ENCODE measurements at regions not wholly inside any gene's neighbourhood (a gene's known extent, or its start where the extent isn't known, plus 50 kb on each side); places are given as distances from the start of the nearest gene placed in this dataset.

- DNase-seq (ENCODE audit: low spot score), result no peak
Measured at GRCh38 chr21:38984568-38984967, 178.8 kb downstream of the ETS2 start.

- no peak for DNase-seq (ENCODE audit: low spot score)
Measured at GRCh38 chr21:38983560-38983959, 177.8 kb downstream of the ETS2 start.

- no peak for DNase-seq (ENCODE audit: low spot score)
Measured at GRCh38 chr21:38982804-38983203, 177.1 kb downstream of the ETS2 start.

GRCh38 chr21:38982096-38982495 is 176.4 kb downstream of the ETS2 start:
- no peak for DNase-seq (ENCODE audit: low spot score)

DNA sequence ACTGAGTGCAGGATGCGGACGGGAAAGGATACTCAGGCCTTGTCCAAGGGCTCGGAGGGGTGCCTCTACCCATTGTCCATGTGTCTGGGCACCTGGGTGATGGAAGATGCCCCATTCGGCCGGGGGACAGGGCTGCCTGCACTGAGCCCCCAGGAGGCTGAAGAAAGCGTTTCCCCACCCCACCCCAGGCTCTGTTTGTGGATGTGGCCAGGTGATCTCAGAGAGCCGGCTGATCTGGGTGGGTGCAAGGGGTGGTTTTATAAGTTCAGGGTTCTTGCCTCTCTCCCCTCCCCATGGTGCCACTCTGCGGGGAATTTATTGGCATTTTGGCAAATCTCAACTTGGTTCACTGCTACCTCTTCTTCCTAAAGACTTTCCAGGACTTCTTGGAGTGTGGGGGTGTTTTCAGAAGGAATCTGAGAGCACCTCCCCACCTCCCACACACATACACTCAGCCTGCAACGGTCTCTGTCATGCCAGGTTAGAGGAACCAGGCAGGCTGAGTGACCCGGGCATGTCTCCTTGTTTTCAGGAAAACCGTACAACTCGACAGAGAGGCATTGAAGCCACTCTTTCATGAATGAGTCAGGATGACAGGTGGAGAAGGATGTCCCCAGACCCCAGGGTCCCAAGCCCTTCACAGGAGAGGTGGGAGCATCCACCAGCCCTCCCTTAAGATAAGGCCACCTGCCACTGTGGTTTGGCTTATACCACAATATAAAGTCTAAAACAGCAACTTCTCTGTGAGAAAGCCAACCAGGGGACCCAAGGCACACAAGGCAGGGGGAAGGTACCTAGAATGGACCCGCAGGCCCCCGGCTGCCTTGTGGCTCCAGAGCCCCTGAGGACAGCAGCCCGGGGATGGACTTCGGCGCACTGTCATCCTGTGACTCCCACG is 174.9 kb downstream of the ETS2 start:
- DNase-seq (ENCODE audit: low spot score), result no peak

DNA sequence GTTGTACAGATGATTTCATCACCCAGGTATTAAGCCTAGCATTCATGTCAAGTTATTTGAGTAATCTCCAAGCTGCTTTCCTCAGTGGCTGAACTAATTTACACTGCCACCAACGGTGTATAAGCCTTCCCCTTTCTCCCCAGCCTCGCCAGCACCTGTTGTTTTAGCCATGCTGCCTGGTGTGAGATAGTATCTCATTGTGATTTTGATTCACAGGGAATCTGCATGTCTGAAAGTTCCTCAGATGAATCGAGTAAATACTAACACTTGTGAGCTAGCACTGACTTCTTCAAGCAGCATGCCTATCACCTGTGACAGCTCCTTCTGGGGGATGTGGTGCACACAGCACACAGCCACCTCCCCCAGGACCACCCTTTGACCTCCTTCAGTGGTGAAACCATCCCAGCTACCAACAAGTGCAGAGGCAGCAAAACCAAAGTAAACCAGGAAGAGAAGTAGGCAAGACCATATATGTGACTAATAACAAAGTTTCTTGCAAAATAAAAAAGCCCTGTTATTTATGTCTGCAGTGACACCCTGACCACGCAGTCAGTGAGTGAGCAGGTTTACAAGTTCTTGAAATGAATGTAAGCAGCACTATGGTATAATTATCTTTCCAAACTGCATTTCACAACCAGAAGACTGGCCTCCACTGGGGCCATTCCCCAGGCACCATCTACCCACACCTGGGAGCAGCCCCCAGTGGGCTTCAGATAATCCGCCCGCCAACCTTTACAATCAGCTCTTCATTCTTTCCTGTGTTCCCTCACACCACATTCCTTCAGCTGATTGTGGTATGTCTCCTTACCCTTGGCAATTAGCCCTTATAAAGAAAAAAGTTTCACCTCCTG is 173.8 kb downstream of the ETS2 start:
- no peak for DNase-seq (ENCODE audit: low spot score)

DNA sequence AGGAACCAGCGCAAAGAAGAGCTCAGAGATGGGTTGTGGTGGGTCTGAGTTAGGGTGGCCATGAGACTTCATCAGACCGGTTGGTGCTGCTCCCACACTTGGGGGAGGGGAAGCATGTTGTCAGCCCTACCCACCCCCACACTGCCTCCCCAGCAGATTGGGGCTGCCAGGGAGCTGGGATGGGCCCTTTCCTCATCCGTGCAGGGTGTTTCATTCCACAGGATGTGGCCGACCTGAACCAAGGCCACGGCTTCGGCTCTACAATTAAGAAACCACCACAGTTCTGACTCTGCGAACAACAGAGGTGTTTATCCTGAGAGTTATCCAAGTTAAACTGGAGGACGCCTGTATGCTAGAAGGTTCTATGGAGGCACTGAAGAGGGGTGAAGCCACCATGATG is 171.2 kb downstream of the ETS2 start:
- no peak for DNase-seq (ENCODE audit: low spot score)

- DNase-seq (ENCODE audit: low spot score), result no peak
Measured at GRCh38 chr21:38973552-38973951, 167.8 kb downstream of the ETS2 start.

DNA sequence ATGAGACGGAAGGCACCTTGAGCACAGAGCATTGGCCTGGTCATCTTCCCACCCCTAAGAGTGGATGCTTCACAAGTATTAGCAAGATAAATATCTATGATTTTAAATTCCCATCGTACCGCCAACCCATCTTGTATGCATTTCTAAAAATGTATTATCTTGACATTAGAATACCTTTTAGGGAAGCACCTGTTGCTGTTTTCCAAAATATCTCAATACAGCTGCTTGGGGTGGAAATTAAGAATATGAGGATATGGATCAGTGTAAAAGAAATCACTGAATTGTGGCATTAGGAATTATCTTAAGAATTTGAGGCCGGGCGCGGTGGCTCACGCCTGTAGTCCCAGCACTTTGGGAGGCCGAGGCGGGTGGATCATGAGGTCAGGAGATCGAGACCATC is 166.3 kb downstream of the ETS2 start:
- DNase-seq (ENCODE audit: low spot score), result no peak

DNA sequence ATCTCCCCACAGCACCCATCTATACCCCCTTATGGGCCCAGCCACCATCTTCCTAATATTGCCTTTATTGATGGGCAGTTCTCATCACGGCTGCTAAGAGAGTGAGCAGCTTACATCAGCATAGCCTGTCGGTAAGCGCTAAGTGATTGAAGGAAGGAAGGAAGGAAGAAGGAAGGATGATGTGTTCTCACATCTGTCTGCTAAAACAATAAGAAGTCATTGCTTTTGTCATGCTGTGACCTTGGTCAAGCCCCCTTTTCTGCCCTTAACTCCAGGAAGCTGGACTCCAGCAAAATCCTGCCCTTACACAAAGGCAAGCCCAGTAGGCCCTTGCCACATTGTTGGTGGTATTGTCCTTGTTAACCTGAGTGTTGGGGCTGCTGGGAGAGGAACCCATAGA is 165.0 kb downstream of the ETS2 start:
- no peak for DNase-seq (ENCODE audit: low spot score)

DNA sequence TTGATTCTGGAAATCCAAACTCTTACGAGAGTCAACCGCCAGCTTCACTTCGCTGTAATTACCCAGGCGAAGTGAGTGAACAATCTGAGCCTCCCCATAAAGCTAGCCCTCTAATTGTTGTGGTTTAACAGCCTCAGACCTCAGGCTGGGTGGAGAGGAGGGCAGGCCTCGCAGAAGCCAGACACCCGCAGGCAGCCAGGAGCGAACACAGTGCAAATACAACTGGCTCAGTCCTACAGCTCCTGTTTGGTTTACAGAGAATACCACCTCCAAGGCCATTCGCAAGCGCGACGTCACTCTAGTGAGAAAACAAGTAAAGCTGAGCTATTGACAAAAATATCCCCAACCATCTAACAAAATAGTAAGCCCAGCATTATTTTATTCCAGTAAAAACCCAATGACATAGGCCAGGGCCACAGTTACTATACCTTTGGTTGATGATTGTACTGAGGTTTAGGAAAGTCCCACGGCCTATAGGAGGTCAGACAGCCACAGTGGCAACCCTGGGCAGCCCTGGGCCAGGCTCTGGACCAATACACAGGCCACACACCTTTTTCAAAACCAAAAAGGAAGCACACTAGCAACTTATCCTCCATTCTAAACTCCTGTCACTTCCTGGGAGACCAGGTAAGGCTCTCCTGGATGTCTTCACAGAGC is 163.3 kb downstream of the ETS2 start:
- no peak for DNase-seq (ENCODE audit: low spot score)

DNA sequence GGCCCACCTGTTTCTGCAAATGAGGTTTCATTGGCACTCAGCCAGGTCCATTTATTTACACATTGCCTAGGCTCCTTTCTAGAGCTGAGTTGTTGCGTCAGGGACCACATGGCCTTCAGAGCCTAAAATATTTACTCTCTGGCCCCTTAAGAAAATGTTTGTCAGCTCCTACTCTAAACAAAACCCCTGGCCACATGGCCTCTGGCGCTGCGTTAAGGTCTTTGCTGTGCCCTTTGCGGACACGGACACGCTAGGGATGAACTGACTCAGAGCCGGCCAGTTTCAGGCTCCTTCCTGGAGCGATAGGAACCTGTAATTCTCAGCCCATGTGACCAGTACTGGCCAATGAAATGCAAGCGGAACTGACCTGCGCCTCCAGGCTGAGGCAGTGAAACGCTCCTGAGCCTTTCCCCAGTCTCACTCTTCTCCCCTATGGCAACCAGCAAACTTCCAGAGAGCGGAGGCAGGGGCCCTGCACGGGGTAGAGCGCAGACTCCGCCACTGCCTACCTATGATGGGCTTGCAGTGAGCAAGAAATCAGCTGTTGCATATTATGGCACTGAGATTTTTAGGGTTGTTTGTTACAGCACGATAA is 160.3 kb downstream of the ETS2 start:
- DNase-seq (ENCODE audit: low spot score), result no peak

GRCh38 chr21:38965241-38965640 is 159.5 kb downstream of the ETS2 start:
- DNase-seq (ENCODE audit: low spot score), result no peak

- DNase-seq (ENCODE audit: low spot score), result no peak
Measured at GRCh38 chr21:38963006-38963405, 157.3 kb downstream of the ETS2 start.

DNA sequence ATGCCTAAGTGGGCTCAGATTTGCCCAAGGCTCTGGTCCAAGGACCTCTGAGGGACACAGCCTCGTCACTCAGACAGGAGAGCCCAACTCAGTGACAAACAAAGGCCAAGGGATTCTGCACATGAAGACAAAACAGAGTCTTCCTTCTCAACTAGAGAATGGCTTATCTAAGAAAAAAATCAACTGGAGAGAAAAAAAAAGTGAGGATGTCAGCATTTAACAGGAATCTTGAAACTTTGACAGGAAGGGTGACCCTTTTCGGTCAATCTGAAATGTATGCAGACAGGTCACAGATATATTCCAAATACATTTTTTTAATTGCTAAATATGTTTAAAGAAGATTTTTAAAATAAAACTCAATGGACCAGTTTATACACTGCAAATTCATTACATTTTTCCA is 154.5 kb downstream of the ETS2 start:
- DNase-seq (ENCODE audit: low spot score), result no peak

DNA sequence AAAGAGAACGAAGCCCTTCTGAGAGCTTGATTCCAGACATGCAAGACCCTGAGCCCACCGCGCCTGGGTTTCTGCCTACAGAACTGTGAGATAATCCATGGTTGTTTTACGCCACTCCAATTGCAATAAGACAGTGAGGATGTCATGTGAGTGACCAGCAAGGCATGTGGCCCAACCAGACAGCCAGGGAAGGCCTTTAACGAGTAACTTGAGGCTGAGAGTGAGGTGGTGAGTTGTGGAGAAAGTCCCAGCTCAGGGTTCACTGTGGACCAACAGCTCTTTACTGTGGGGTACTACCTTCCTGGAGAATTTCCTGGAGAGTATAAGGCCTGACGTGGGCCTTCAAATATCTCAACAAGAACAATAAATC is 153.9 kb downstream of the ETS2 start:
- no peak for DNase-seq (ENCODE audit: low spot score)

DNA sequence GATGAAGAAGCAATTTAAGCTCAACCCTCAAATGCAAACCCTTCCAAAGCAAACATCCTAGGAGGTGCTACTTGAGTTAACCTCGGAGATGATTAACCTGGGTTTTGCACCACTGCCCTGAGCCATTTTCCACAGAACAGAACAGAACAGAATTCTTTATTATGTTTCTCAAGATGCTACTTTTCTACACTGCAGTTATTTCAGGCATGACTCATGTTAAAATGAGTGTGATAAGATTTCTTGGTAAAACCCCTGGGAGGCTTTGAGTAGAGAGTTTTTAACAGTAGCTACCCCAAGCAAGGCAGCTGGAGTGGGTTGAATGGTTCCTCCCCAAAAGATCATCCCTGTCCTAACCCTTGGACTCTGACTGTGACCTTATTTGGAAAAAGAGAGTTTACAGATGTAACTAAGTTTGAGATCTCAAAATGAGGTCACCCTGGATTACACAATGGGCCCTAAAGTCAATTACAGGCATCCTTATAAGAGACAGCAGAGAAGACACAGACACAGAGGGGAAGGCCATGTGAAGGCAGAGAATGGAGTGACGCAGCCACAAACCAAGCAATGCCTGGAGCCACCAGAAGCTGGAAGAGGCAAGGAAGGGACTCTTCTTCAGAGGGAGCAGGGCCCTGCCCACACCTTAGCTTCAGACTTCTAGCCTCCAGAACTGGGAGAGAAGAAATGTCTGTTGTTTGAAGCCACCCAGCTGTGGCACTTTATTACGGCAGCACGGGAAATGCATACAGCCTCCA is 153.4 kb downstream of the ETS2 start:
- no peak for DNase-seq (ENCODE audit: low spot score)

DNA sequence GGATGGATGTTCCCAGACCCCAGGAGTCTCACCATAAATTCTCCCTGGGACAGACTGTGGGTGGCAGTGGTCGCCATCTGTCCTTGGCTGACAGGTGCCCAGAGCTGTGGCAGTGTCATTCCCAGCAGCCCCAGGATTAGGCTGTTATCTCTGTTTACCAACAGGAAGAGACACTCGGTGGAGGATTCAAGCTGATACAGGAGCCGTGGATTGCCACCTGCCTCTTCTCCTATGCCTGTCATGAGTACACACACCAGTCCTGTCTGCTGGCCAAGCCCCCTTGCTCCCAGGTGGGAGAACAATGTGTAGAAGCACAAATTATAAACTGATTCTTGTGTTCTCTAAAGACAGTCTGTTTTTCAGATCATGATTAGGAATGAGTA is 152.6 kb downstream of the ETS2 start:
- no peak for DNase-seq (ENCODE audit: low spot score)

- no peak for DNase-seq (ENCODE audit: low spot score)
Measured at GRCh38 chr21:38957575-38958322, 152.0 kb downstream of the ETS2 start.

DNA sequence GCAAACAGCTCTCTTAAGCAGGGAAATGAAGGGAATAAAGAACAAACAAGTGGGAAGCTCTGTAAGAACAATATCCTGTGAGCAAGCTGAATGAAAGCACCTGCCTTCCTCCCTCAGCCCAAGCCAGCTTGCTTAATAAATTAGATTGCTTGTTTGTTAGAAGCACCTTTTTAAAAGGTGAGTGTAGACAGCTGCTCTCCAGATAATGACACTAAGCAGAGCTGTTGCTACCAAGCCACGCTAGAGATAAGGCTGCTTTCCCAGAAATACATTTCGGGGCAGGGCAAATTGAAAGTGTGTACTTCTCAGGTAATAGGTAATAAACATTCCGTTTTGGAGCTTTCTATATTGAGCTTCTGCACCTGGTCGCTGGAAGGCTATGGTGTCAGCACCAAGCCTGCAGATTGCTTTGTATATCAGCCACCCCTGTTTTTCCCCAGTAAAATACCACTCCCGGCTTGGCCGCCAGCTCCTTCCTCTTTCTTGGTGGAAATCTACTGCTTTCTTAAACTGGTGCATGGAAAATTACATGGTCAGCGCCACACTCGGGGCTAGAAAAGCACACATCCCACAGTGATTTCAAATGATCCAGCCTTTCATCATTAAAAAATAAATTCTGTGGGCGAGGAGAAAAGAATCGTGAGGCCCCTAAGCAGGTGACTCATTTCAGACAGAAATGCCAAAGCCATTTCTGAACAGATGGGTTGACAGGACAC is 151.3 kb downstream of the ETS2 start:
- DNase-seq (ENCODE audit: low spot score), result no peak

Measured in globus pallidus (tissue), 1 donor.